Breast epithelium (tissue), 4 donors: ENCODE measurements at regions not wholly inside any gene's neighbourhood (a gene's known extent, or its start where the extent isn't known, plus 50 kb on each side); places are given as distances from the start of the nearest gene placed in this dataset.

Source experiments
- DNase-seq, 2 donors: peaks; one replicate each; pipeline ENCODE4 v3.0.0-alpha.2; 2019; ENCODE audit warnings: low spot score in 2 of 2
- H3K27ac ChIP-seq, 2 donors: fragments of 200-600 bp; sonication (generic) in 1 of 2; one replicate each; pipeline ENCODE4 v1.5.1; 2016 to 2019; ENCODE audit warnings: mild to moderate bottlenecking in 1 of 2
- H3K27me3 ChIP-seq, 2 donors: fragments of 200-600 bp; sonication (generic) in 1 of 2; one replicate each; pipeline versions ENCODE4 v1.5.1 to v1.6.0; 2017 to 2019; ENCODE audit warnings: control low read depth in 1 of 2, mild to moderate bottlenecking in 1 of 2
- H3K36me3 ChIP-seq: fragments of 200-600 bp; one replicate; pipeline ENCODE4 v1.5.1; 2019
- H3K4me1 ChIP-seq, 2 donors: fragments of 200-600 bp; sonication (generic); one replicate each; pipeline ENCODE4 v1.5.1; 2016 to 2019; ENCODE audit warnings: control low read depth in 1 of 2
- H3K4me3 ChIP-seq, 3 donors: fragments of 200-600 bp; sonication (generic); 1 replicate in 2 of 3; 2 replicates in 1 of 3; pipeline ENCODE4 v1.5.1; 2016 to 2019; ENCODE audit warnings: mild to moderate bottlenecking in 3 of 3, moderate library complexity in 2 of 3
- H3K9me3 ChIP-seq, 2 donors: fragments of 200-600 bp; sonication (generic) in 1 of 2; one replicate each; pipeline ENCODE4 v1.5.1; 2016 to 2019; ENCODE audit warnings: control low read depth in 1 of 2
- POLR2A ChIP-seq: fragments of 450-650 bp; IDR thresholded peaks from one replicate; pipeline ENCODE4 v1.6.1; 2016; ENCODE audit warnings: antibody characterized with exemption, mild to moderate bottlenecking, moderate library complexity
- POLR2AphosphoS5 ChIP-seq, 3 donors: sonication (generic); formaldehyde crosslinking; IDR thresholded peaks; one replicate each; pipeline ENCODE4 v1.6.1; 2017; ENCODE audit warnings: antibody characterized with exemption in 3 of 3
- intact Hi-C: fragments of 100-400 bp; cut with DNase I; formaldehyde crosslinking; loops from one replicate; pipeline ENCODE4 v1.15.1; 2023; ENCODE audit warnings: low total_unique reads
- TF ChIP-seq, protein P1 (sequence below), 3 donors: fragments of 450-650 bp; IDR thresholded peaks; one replicate each; pipeline ENCODE4 v1.5.1; 2016 to 2017; ENCODE audit warnings: antibody characterized with exemption in 3 of 3, mild to moderate bottlenecking in 3 of 3, moderate library complexity in 3 of 3

DNA sequence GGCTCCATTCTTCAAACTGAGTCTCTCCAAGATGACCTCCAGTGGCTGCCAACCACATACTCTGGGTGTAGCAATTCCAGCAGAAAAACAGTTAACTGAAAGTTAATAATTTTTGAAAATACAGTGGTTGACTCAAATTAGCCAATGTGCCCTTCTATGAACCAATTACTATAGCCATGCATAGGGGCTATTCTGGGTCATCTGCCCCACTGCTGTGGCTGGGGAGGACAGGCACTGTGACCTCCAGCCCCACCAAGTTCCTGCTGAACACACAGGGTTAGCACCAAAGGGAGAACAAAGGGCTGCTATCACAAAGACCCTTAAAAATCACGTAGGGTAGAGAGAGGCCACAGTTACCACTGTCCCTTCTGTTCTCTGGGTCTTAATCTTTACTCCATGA, 123.0 kb downstream of the IRS1 start:
- intact Hi-C loops: no loop called here
- Histone ChIP-seq H3K27me3 (no peaks in the 10 kb centered on the region), H3K27ac (no peak overlapping the region), H3K36me3 (no peaks in the 10 kb centered on the region), H3K4me1 (no peaks in the 10 kb centered on the region), H3K4me3 (no peak overlapping the region), H3K9me3 (no peaks in the 10 kb centered on the region)
- no peak for DNase-seq
- TF ChIP-seq POLR2AphosphoS5 (IDR thresholded peaks at IDR 0.05) (no peak), POLR2A (no peak)
- TF ChIP-seq, protein P1, sequence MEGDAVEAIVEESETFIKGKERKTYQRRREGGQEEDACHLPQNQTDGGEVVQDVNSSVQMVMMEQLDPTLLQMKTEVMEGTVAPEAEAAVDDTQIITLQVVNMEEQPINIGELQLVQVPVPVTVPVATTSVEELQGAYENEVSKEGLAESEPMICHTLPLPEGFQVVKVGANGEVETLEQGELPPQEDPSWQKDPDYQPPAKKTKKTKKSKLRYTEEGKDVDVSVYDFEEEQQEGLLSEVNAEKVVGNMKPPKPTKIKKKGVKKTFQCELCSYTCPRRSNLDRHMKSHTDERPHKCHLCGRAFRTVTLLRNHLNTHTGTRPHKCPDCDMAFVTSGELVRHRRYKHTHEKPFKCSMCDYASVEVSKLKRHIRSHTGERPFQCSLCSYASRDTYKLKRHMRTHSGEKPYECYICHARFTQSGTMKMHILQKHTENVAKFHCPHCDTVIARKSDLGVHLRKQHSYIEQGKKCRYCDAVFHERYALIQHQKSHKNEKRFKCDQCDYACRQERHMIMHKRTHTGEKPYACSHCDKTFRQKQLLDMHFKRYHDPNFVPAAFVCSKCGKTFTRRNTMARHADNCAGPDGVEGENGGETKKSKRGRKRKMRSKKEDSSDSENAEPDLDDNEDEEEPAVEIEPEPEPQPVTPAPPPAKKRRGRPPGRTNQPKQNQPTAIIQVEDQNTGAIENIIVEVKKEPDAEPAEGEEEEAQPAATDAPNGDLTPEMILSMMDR (IDR thresholded peaks at IDR 0.05): no peak

DNA sequence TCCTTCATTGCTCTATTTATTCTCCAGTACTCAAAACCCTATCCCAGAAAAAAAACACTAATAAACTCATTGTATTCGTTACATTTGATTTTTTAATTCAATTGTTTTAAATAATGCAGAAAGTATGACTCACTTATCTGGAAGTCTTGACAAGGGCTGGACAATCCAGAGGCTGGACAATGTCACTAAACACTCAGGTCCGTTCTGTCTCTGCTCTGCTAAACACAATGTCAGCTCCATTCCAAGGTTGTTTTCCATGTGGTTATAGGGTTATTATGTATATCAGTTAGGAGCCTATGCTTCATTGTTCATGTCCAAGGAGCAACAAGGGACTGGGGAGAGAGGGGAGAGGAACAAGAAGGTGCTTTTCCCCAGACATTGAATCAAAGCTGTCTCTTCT, 125.5 kb downstream of the IRS1 start:
- intact Hi-C loops: no loop called here
- no peaks in the 10 kb centered on the region for H3K36me3 ChIP-seq
- no peaks in the 10 kb centered on the region for H3K9me3 ChIP-seq
- H3K27ac ChIP-seq: no peak overlapping the region
- TF ChIP-seq POLR2AphosphoS5 (IDR thresholded peaks at IDR 0.05): no peak
- no peak overlapping the region for H3K4me3 ChIP-seq
- H3K4me1 ChIP-seq: no peaks in the 10 kb centered on the region
- DNase-seq: no peak
- no peaks in the 10 kb centered on the region for H3K27me3 ChIP-seq

DNA sequence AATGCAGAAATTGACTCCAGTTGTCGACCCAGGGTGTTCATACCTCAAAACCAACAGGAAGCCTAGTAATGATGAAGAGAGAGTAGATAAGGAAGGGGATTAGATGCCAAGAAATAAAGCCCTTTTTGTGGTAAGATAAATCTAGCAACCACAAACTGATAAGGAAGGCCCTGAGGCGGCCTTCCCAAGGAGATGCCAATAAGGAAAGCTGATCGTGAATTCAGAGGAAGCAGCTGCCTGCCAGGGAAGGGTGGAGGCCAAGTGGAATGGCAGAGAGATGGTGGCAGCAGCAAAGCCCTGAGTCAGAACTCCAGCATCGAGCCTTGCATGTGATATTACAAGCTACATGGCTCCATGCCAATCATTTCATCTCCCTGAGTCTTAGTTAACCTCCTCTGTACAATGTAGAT, 126.3 kb downstream of the IRS1 start:
- no peak overlapping the region for H3K4me3 ChIP-seq
- no peak for DNase-seq
- H3K36me3 ChIP-seq: no peaks in the 10 kb centered on the region
- no peaks in the 10 kb centered on the region for H3K27me3 ChIP-seq
- intact Hi-C loops: no loop called here
- H3K9me3 ChIP-seq: no peaks in the 10 kb centered on the region
- H3K27ac ChIP-seq: no peak overlapping the region
- TF ChIP-seq POLR2AphosphoS5 (IDR thresholded peaks at IDR 0.05) (no peak), POLR2A (no peak)
- TF ChIP-seq, protein P1 (IDR thresholded peaks at IDR 0.05): no peak
- H3K4me1 ChIP-seq: no peaks in the 10 kb centered on the region

DNA sequence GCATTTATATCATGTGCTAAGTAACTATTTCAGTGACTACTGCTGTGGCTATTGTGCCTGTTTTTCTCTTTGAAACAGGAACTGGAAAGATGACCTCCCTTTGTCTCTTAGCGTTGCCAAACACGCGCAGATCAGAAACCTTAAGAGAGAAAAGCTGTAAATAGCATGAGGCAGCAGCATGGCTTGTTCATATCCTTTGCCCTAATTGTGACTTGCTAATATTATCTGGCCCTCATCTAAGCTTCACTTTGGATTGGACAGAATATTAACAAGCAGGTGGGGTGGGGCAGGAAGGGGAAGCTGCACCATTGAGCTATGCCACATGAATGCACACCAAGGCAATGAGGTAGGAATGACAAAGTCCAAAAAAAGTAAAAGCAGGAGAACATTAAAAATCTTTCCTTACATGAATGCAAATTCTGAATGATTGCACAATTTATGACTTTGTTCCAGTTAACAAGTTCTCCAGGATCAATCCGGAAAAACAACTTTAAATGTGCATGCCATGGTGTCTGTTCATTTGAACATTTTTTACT, 128.4 kb downstream of the IRS1 start:
- Histone ChIP-seq H3K4me1 (no peaks in the 10 kb centered on the region), H3K36me3 (no peaks in the 10 kb centered on the region), H3K9me3 (no peaks in the 10 kb centered on the region), H3K27me3 (no peaks in the 10 kb centered on the region), H3K27ac (peak overlapping the region; percentile 36 to 63), H3K4me3 (no peak overlapping the region)
- no peak for DNase-seq
- TF ChIP-seq POLR2AphosphoS5 (IDR thresholded peaks at IDR 0.05) (no peak), POLR2A (no peak)
- TF ChIP-seq, protein P1 (IDR thresholded peaks at IDR 0.05): no peak
- intact Hi-C loops: no loop called here

DNA sequence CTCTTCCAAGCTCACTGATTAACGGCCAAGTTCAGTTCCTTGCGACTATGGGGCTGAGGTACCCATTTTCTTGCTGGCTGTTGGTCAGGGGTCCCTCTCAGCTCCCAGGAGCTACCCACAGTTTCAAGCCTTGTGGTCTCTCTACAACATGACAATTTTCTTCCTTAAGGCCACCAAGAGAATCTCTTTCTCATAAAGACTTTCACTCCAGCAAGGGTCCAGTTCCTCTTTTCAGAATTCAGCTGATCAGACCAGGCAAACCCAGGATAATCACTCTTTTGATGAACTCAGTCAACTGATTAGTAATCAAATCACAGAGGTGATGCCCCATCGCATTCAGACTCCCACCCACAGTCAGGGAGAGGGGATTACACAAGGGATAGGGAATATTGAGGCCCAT, 129.7 kb downstream of the IRS1 start:
- H3K4me3 ChIP-seq: no peak overlapping the region
- no peak for TF ChIP-seq POLR2AphosphoS5 (IDR thresholded peaks at IDR 0.05)
- no peak for TF ChIP-seq POLR2A
- TF ChIP-seq, protein P1 (IDR thresholded peaks at IDR 0.05): no peak
- peak overlapping the region in 1 of 2 donors; percentile 15 for H3K27ac ChIP-seq
- no peaks in the 10 kb centered on the region for H3K36me3 ChIP-seq
- DNase-seq: no peak
- H3K9me3 ChIP-seq: no peaks in the 10 kb centered on the region
- H3K4me1 ChIP-seq: no peaks in the 10 kb centered on the region
- H3K27me3 ChIP-seq: no peaks in the 10 kb centered on the region
- intact Hi-C loops: no loop called here

DNA sequence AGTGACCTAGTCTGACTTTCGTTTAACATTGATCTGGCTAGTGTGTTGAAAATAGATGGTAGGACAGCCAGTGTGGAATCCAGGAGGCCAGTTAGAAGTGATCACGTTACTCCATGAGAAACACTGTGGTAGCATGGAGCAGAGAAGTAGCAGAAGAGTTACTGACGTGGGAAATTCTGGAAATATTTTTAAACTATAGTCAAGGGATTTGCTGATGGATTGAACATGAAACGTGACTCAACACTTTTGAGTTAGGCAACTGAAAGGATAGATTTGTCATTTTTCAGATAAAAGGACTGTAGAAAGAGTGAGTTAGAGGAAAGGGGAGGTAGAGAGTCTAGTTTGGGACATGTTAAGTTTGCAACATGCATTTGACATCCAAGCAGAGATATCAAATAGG, 130.4 kb downstream of the IRS1 start:
- TF ChIP-seq, protein P1 (IDR thresholded peaks at IDR 0.05): no peak
- TF ChIP-seq POLR2AphosphoS5 (IDR thresholded peaks at IDR 0.05): no peak
- TF ChIP-seq POLR2A: no peak
- H3K27me3 ChIP-seq: no peaks in the 10 kb centered on the region
- no peak overlapping the region for H3K27ac ChIP-seq
- H3K4me3 ChIP-seq: no peak overlapping the region
- no peaks in the 10 kb centered on the region for H3K4me1 ChIP-seq
- intact Hi-C loops: no loop called here
- H3K36me3 ChIP-seq: no peaks in the 10 kb centered on the region
- no peak for DNase-seq
- no peaks in the 10 kb centered on the region for H3K9me3 ChIP-seq
